GM06990 (cell line): ENCODE measurements at regions not wholly inside any gene's neighbourhood (a gene's known extent, or its start where the extent isn't known, plus 50 kb on each side); places are given as distances from the start of the nearest gene placed in this dataset.

Experiments used
- DNase-seq: peaks from one replicate; pipeline ENCODE4 v3.0.0-alpha.2; 2011; ENCODE audit not compliant: insufficient read length; ENCODE audit errors: extremely low read depth
- H3K27me3 ChIP-seq: replicated peaks from 2 replicates; pipeline ENCODE4 v1.6.0; 2011; ENCODE audit warnings: low read length; ENCODE audit not compliant: control insufficient read depth, insufficient read depth
- H3K36me3 ChIP-seq: 2 replicates; pipeline ENCODE4 v1.5.1; 2011; ENCODE audit warnings: low read length; ENCODE audit not compliant: control insufficient read depth, insufficient read depth
- H3K4me3 ChIP-seq: replicated peaks from 2 replicates; pipeline ENCODE4 v1.5.1; 2011; ENCODE audit warnings: low read depth, mild to moderate bottlenecking, control low read depth, low read length
- CTCF ChIP-seq: IDR thresholded peaks from 2 replicates; pipeline ENCODE4 v1.5.1; 2011; ENCODE audit warnings: low read length, control low read depth, mild to moderate bottlenecking, inconsistent platforms; ENCODE audit not compliant: insufficient read depth, poor library complexity, severe bottlenecking

- no peak for DNase-seq
- H3K27me3 ChIP-seq: no peaks in the 10 kb centered on the region
- no peaks in the 10 kb centered on the region for H3K36me3 ChIP-seq
- H3K4me3 ChIP-seq: no peak overlapping the region
- TF ChIP-seq CTCF: no peak
Observed at GRCh38 chr5:3911111-3911510, 315.5 kb downstream of the IRX1 start.

DNA sequence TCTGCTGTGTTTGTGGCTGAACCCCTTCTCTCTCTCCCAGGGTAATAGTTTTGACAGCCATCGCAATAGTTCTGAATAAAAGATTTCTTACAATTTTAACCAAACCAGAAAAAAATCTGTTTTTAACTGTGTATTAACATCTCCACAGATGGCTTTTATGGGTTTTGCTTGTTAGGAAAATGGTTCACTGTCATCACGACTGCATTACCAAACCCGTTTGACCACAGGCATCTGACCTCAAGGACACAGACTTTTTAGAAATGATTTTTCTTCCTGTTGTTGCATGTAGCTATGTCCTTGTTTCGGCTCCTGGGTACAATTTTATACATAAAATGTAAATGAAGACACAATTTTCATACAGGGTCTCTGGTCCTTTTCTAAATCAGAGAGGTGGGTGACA is 316.1 kb downstream of the IRX1 start:
- no peak for TF ChIP-seq CTCF
- Histone ChIP-seq H3K4me3 (no peak overlapping the region), H3K27me3 (no peaks in the 10 kb centered on the region), H3K36me3 (no peaks in the 10 kb centered on the region)
- no peak for DNase-seq

DNA sequence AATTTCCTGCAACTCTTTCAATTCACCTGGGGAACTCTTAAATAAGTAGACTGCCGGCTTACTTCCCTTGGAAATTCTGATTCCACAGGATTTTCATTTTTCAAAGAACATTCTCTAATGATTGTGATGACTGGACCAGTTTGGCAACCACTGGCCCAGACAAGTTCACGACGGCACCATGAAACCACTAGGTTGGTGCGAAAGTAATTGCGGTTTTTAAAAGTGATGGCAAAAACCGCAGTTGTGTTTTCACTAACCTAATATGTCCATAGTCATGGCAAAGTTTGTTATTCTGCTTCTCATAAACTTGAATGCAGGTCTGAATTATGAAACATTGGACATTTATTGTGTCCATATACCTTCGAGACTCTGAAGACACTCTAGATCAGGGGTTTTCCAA is 317.2 kb downstream of the IRX1 start:
- no peak for DNase-seq
- H3K27me3 ChIP-seq: no peaks in the 10 kb centered on the region
- H3K36me3 ChIP-seq: no peaks in the 10 kb centered on the region
- H3K4me3 ChIP-seq: no peak overlapping the region
- no peak for TF ChIP-seq CTCF

DNA sequence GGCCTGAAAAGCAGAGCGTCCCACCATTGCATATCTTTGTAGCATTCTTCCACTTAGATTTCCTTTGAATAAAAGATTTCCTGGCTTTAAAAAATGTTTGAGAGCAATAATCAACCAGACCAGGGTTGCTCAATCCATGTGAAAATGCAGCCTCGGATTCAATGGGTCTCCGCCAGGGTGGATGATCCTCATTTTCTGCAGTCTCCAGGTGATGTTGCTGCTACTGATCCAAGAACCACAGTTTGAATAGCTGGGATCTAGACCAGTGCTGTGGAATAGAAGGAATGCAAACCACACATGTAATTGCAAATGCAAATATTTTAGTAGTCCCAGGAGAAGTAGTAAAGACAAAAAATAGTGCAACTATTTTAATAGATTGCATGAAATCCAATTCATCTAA is 317.6 kb downstream of the IRX1 start:
- no peak for DNase-seq
- TF ChIP-seq CTCF: no peak
- no peaks in the 10 kb centered on the region for H3K27me3 ChIP-seq
- H3K36me3 ChIP-seq: no peaks in the 10 kb centered on the region
- H3K4me3 ChIP-seq: no peak overlapping the region

GRCh38 chr5:3925022-3925421 is 329.4 kb downstream of the IRX1 start:
- Histone ChIP-seq H3K27me3 (no peaks in the 10 kb centered on the region), H3K36me3 (no peaks in the 10 kb centered on the region), H3K4me3 (no peak overlapping the region)
- no peak for DNase-seq
- TF ChIP-seq CTCF: no peak

GRCh38 chr5:3925935-3926334 is 330.3 kb downstream of the IRX1 start:
- Histone ChIP-seq H3K36me3 (no peaks in the 10 kb centered on the region), H3K4me3 (no peak overlapping the region), H3K27me3 (no peaks in the 10 kb centered on the region)
- no peak for DNase-seq
- no peak for TF ChIP-seq CTCF
